Liver (tissue), 8 donors: ENCODE measurements at regions not wholly inside any gene's neighbourhood (a gene's known extent, or its start where the extent isn't known, plus 50 kb on each side); places are given as distances from the start of the nearest gene placed in this dataset.
"Not testable (repeated sequence)": the region's sequence is repeated elsewhere in the genome, so short reads cannot be mapped to it uniquely, and the experiment has no call there.

Experiments
- DNase-seq: peaks from one replicate; pipeline ENCODE4 v3.0.0-alpha.2; 2017; ENCODE audit warnings: low spot score
- H3K27ac ChIP-seq, 2 donors: one replicate each; pipeline ENCODE4 v1.7.0; 2013; ENCODE audit warnings: inconsistent platforms in 2 of 2, low read length in 2 of 2, control low read depth in 1 of 2, low read depth in 1 of 2, mild to moderate bottlenecking in 1 of 2
- H3K27me3 ChIP-seq, 4 donors: one replicate each; pipeline versions ENCODE4 v1.6.1 to v1.7.0; 2013; ENCODE audit warnings: low read length in 3 of 4, inconsistent platforms in 1 of 4, mild to moderate bottlenecking in 1 of 4, moderate library complexity in 1 of 4; ENCODE audit not compliant: control insufficient read depth in 4 of 4, insufficient read depth in 4 of 4
- H3K36me3 ChIP-seq, 4 donors: one replicate each; pipeline versions ENCODE4 v1.6.1 to v1.7.0; 2013; ENCODE audit warnings: low read length in 3 of 4, mild to moderate bottlenecking in 3 of 4, low read depth in 1 of 4, moderate library complexity in 1 of 4; ENCODE audit not compliant: control insufficient read depth in 4 of 4, insufficient read depth in 3 of 4
- H3K4me1 ChIP-seq, 4 donors: one replicate each; pipeline versions ENCODE4 v1.6.1 to v1.7.0; 2013; ENCODE audit warnings: low read length in 3 of 4, mild to moderate bottlenecking in 3 of 4, moderate library complexity in 1 of 4; ENCODE audit not compliant: control insufficient read depth in 4 of 4, insufficient read depth in 4 of 4
- H3K4me3 ChIP-seq, 3 donors: one replicate each; pipeline versions ENCODE4 v1.6.1 to v1.7.0; 2013; ENCODE audit warnings: low read length in 3 of 3, control low read depth in 1 of 3, low read depth in 1 of 3, mild to moderate bottlenecking in 1 of 3
- H3K9ac ChIP-seq, 2 donors: one replicate each; pipeline ENCODE4 v1.7.0; 2013; ENCODE audit warnings: low read length in 2 of 2, mild to moderate bottlenecking in 2 of 2, moderate library complexity in 2 of 2, control low read depth in 1 of 2, low read depth in 1 of 2
- H3K9me3 ChIP-seq, 4 donors: one replicate each; pipeline versions ENCODE4 v1.6.1 to v1.7.0; 2013; ENCODE audit warnings: low read length in 3 of 4; ENCODE audit not compliant: control insufficient read depth in 4 of 4
- EGR1 ChIP-seq, 2 donors: IDR thresholded peaks; 2 replicates each; pipeline ENCODE4 v1.6.1; 2016 to 2018; ENCODE audit warnings: antibody characterized with exemption in 2 of 2, low read depth in 2 of 2
- FOXA1 ChIP-seq: IDR thresholded peaks from 2 replicates; pipeline ENCODE4 v1.6.1; 2016; ENCODE audit warnings: antibody characterized with exemption
- FOXA2 ChIP-seq: IDR thresholded peaks from 2 replicates; pipeline ENCODE4 v1.6.1; 2016; ENCODE audit warnings: antibody characterized with exemption
- GABPA ChIP-seq, 2 donors: IDR thresholded peaks in 1 of 2; conservative IDR thresholded peaks in 1 of 2; 2 replicates each; pipeline ENCODE4 v1.6.1; 2016; ENCODE audit warnings: antibody characterized with exemption in 2 of 2, mild to moderate bottlenecking in 1 of 2, moderate library complexity in 1 of 2
- HNF4A ChIP-seq, 2 donors: conservative IDR thresholded peaks; 2 replicates each; pipeline ENCODE4 v1.6.1; 2016; ENCODE audit warnings: antibody characterized with exemption in 2 of 2, mild to moderate bottlenecking in 2 of 2
- HNF4G ChIP-seq: IDR thresholded peaks from 2 replicates; pipeline ENCODE4 v1.6.1; 2016; ENCODE audit warnings: antibody characterized with exemption
- RAD21 ChIP-seq, 2 donors: IDR thresholded peaks; 2 replicates each; pipeline ENCODE4 v1.6.1; 2016; ENCODE audit warnings: antibody characterized with exemption in 2 of 2, mild to moderate bottlenecking in 2 of 2
- RXRA ChIP-seq, 2 donors: IDR thresholded peaks; 2 replicates each; pipeline ENCODE4 v1.6.1; 2017 to 2018; ENCODE audit warnings: antibody characterized with exemption in 2 of 2, mild to moderate bottlenecking in 1 of 2
- SP1 ChIP-seq: IDR thresholded peaks from 2 replicates; pipeline ENCODE4 v1.6.1; 2018; ENCODE audit warnings: antibody characterized with exemption, mild to moderate bottlenecking
- YY1 ChIP-seq: IDR thresholded peaks from 2 replicates; pipeline ENCODE4 v1.6.1; 2016; ENCODE audit warnings: antibody characterized with exemption, mild to moderate bottlenecking
- WGBS: extraction: QIAGEN DNeasy Blood & Tissue Kit; methylation state at CpG from one replicate; pipeline ENCODE4 v1.1.7; 2013; 5-methylcytosine and 5-hydroxymethylcytosine counted together
- TF ChIP-seq, protein P1 (sequence below): IDR thresholded peaks from 2 replicates; pipeline ENCODE4 v1.6.1; 2016; ENCODE audit warnings: antibody characterized with exemption
- TF ChIP-seq, protein P2 (sequence below): fragments of 150-350 bp; IDR thresholded peaks from 2 replicates; pipeline ENCODE4 v1.5.1; 2017; ENCODE audit warnings: improper control_type of control experiment, low read depth, low read length; ENCODE audit not compliant: missing input control
- TF ChIP-seq, protein P3 (sequence below): IDR thresholded peaks from 2 replicates; pipeline ENCODE4 v1.6.1; 2016; ENCODE audit warnings: antibody characterized with exemption
- TF ChIP-seq, protein P4 (sequence below): IDR thresholded peaks from 2 replicates; pipeline ENCODE4 v1.6.1; 2016; ENCODE audit warnings: antibody characterized with exemption, mild to moderate bottlenecking
- donor health status: healthy.
- donor health status: healthy.
- donor health status: healthy.
- donor health status: healthy.
- donor health status: healthy.

DNA sequence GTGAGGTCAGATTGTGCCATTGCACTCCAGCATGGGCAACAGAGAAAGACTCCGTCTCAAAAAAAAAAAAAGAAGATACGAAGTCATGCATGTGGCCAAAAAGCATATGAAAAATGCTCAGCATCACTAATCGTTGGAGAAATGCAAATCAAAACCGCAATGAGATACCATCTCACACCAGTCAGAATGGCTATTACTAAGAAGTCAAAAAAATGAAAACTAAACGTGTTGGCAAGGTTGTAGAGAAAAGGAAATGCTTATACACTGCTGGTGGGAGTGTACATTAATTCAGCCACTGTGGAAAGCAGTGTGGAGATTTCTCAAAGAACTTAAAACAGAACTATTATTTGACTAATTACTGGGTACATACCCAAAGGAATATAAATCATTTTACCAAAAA lies 156.1 kb upstream of the GRM7 start:
- not testable (repeated sequence) for H3K36me3 ChIP-seq, H3K27ac ChIP-seq, H3K4me3 ChIP-seq, H3K27me3 ChIP-seq, H3K4me1 ChIP-seq, DNase-seq, H3K9me3 ChIP-seq, H3K9ac ChIP-seq
- WGBS, result 58% methylated on average over 5 of the region's 5 CpGs

DNA sequence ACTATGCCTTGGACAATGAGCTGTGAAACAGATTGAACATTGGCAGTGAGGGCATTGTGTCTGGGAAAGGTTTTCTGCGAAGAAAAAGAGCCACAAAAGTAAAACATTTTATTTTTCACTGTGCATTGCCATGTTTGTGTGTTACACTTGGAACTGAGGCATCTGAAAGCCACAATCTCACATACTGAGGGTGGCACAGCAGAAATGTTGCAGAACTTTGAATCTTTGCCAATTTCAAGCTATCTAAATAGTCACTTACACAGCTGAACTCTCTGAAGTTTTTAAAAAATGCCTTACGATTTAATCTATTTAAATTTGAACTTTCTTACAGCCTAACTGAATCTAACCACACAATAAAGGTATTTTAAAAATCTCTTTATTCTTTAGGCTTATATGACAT lies 154.1 kb upstream of the GRM7 start:
- H3K9ac ChIP-seq, result no peak overlapping the region
- no peak overlapping the region for H3K27ac ChIP-seq
- no peak for TF ChIP-seq HNF4A (conservative IDR thresholded peaks at IDR 0.05)
- TF ChIP-seq, protein P1, sequence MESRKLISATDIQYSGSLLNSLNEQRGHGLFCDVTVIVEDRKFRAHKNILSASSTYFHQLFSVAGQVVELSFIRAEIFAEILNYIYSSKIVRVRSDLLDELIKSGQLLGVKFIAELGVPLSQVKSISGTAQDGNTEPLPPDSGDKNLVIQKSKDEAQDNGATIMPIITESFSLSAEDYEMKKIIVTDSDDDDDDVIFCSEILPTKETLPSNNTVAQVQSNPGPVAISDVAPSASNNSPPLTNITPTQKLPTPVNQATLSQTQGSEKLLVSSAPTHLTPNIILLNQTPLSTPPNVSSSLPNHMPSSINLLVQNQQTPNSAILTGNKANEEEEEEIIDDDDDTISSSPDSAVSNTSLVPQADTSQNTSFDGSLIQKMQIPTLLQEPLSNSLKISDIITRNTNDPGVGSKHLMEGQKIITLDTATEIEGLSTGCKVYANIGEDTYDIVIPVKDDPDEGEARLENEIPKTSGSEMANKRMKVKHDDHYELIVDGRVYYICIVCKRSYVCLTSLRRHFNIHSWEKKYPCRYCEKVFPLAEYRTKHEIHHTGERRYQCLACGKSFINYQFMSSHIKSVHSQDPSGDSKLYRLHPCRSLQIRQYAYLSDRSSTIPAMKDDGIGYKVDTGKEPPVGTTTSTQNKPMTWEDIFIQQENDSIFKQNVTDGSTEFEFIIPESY, result no peak
- TF ChIP-seq RXRA (IDR thresholded peaks at IDR 0.05), result no peak
- no peak for TF ChIP-seq SP1
- no peak for TF ChIP-seq FOXA1
- TF ChIP-seq, protein P2, sequence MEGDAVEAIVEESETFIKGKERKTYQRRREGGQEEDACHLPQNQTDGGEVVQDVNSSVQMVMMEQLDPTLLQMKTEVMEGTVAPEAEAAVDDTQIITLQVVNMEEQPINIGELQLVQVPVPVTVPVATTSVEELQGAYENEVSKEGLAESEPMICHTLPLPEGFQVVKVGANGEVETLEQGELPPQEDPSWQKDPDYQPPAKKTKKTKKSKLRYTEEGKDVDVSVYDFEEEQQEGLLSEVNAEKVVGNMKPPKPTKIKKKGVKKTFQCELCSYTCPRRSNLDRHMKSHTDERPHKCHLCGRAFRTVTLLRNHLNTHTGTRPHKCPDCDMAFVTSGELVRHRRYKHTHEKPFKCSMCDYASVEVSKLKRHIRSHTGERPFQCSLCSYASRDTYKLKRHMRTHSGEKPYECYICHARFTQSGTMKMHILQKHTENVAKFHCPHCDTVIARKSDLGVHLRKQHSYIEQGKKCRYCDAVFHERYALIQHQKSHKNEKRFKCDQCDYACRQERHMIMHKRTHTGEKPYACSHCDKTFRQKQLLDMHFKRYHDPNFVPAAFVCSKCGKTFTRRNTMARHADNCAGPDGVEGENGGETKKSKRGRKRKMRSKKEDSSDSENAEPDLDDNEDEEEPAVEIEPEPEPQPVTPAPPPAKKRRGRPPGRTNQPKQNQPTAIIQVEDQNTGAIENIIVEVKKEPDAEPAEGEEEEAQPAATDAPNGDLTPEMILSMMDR, result no peak
- TF ChIP-seq, protein P3, sequence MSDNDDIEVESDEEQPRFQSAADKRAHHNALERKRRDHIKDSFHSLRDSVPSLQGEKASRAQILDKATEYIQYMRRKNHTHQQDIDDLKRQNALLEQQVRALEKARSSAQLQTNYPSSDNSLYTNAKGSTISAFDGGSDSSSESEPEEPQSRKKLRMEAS, result no peak
- TF ChIP-seq, protein P4, sequence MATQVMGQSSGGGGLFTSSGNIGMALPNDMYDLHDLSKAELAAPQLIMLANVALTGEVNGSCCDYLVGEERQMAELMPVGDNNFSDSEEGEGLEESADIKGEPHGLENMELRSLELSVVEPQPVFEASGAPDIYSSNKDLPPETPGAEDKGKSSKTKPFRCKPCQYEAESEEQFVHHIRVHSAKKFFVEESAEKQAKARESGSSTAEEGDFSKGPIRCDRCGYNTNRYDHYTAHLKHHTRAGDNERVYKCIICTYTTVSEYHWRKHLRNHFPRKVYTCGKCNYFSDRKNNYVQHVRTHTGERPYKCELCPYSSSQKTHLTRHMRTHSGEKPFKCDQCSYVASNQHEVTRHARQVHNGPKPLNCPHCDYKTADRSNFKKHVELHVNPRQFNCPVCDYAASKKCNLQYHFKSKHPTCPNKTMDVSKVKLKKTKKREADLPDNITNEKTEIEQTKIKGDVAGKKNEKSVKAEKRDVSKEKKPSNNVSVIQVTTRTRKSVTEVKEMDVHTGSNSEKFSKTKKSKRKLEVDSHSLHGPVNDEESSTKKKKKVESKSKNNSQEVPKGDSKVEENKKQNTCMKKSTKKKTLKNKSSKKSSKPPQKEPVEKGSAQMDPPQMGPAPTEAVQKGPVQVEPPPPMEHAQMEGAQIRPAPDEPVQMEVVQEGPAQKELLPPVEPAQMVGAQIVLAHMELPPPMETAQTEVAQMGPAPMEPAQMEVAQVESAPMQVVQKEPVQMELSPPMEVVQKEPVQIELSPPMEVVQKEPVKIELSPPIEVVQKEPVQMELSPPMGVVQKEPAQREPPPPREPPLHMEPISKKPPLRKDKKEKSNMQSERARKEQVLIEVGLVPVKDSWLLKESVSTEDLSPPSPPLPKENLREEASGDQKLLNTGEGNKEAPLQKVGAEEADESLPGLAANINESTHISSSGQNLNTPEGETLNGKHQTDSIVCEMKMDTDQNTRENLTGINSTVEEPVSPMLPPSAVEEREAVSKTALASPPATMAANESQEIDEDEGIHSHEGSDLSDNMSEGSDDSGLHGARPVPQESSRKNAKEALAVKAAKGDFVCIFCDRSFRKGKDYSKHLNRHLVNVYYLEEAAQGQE, result no peak
- no peak for TF ChIP-seq FOXA2
- H3K36me3 ChIP-seq, result no peaks in the 10 kb centered on the region
- no peaks in the 10 kb centered on the region for H3K9me3 ChIP-seq
- no peak for DNase-seq
- no peak overlapping the region for H3K4me3 ChIP-seq
- H3K27me3 ChIP-seq, result no peaks in the 10 kb centered on the region
- no peaks in the 10 kb centered on the region for H3K4me1 ChIP-seq
- 30% methylated on average over 2 of the region's 2 CpGs for WGBS

DNA sequence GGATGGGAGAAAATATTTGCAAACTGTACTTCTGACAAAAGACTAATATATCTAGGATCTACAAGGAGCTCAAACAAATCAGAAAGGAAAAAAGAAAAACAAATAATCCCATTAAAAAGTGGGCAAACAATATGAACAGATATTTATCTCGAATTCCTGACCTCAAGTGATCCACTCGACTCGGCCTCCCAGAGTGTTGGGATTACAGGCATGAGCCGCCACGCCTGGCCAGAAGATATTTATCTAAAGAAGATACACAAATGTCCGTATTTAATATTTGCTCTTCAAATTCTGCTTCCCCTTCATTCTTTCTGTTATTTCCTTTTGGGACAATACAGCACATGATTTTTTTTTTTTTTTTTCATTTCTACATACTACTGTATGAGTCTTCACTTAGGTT lies 151.7 kb upstream of the GRM7 start:
- no peak overlapping the region for H3K27ac ChIP-seq
- H3K9ac ChIP-seq, result no peak overlapping the region
- 45% methylated on average over 6 of the region's 6 CpGs for WGBS
- TF ChIP-seq RAD21 (IDR thresholded peaks at IDR 0.05), result no peak
- TF ChIP-seq, protein P3, result no peak
- TF ChIP-seq, protein P4, result no peak
- TF ChIP-seq SP1, result no peak
- TF ChIP-seq YY1, result no peak
- TF ChIP-seq, protein P1, result no peak
- TF ChIP-seq HNF4A (conservative IDR thresholded peaks at IDR 0.05), result no peak
- no peak for TF ChIP-seq EGR1 (IDR thresholded peaks at IDR 0.05; ENCODE audit: low read depth in 2 of 2)
- TF ChIP-seq GABPA (IDR thresholded peaks at IDR 0.05 in 1 of 2, conservative IDR thresholded peaks at IDR 0.05 in 1 of 2), result no peak
- no peak for TF ChIP-seq HNF4G

More for the DNA sequence above, 151.7 kb upstream of the GRM7 start:
- H3K27me3 ChIP-seq, result no peaks in the 10 kb centered on the region
- H3K4me1 ChIP-seq, result no peaks in the 10 kb centered on the region
- H3K4me3 ChIP-seq, result no peak overlapping the region
- no peaks in the 10 kb centered on the region for H3K36me3 ChIP-seq
- H3K9me3 ChIP-seq, result no peaks in the 10 kb centered on the region
- no peak for DNase-seq
